RWPE2 (cell line): ENCODE measurements at regions not wholly inside any gene's neighbourhood (a gene's known extent, or its start where the extent isn't known, plus 50 kb on each side); places are given as distances from the start of the nearest gene placed in this dataset.

Experiments used
- ATAC-seq: fragments of 200-7000 bp; cut with Tn5 transposase; 3 replicates; pipeline ENCODE4 v1.9.1; 2021; ENCODE audit warnings: low read depth
- DNase-seq: peaks from one replicate; pipeline ENCODE4 v3.0.0-alpha.2; 2020; ENCODE audit warnings: low spot score
- H3K27ac ChIP-seq: fragments of 450-650 bp; 2 replicates; pipeline ENCODE4 v1.5.1; 2017; ENCODE audit warnings: mild to moderate bottlenecking; ENCODE audit not compliant: poor library complexity, severe bottlenecking
- H3K27me3 ChIP-seq: fragments of 250-450 bp; sonication (Bioruptor Pico); 2 replicates; pipeline ENCODE4 v1.5.1; 2021; ENCODE audit warnings: mild to moderate bottlenecking, moderate library complexity; ENCODE audit not compliant: insufficient read depth, poor library complexity, severe bottlenecking
- H3K36me3 ChIP-seq: fragments of 250-450 bp; sonication (Bioruptor Pico); 2 replicates; pipeline ENCODE4 v1.5.1; 2020; ENCODE audit warnings: low read depth, mild to moderate bottlenecking, moderate library complexity
- H3K4me1 ChIP-seq: fragments of 250-450 bp; sonication (Bioruptor Pico); 2 replicates; pipeline ENCODE4 v1.5.1; 2021; ENCODE audit warnings: mild to moderate bottlenecking, moderate library complexity; ENCODE audit not compliant: insufficient read depth, poor library complexity, severe bottlenecking
- H3K4me3 ChIP-seq: fragments of 250-450 bp; sonication (Bioruptor Pico); 2 replicates; pipeline ENCODE4 v1.5.1; 2021; ENCODE audit warnings: mild to moderate bottlenecking, moderate library complexity; ENCODE audit not compliant: severe bottlenecking
- H3K9me3 ChIP-seq: fragments of 250-450 bp; sonication (Bioruptor Pico); 2 replicates; pipeline ENCODE4 v1.5.1; 2021; ENCODE audit warnings: mild to moderate bottlenecking, moderate library complexity; ENCODE audit not compliant: severe bottlenecking
- CTCF ChIP-seq: fragments of 450-650 bp; IDR thresholded peaks from one replicate; pipeline ENCODE4 v1.5.1; 2017; ENCODE audit warnings: mild to moderate bottlenecking, moderate library complexity; ENCODE audit not compliant: poor library complexity, severe bottlenecking

- TF ChIP-seq CTCF: no peak
- DNase-seq (no peak), ATAC-seq (no peak)
- H3K27me3 ChIP-seq: peaks cover 10% of the 10 kb centered on the region
- no peaks in the 10 kb centered on the region for H3K4me1 ChIP-seq
- no peaks in the 10 kb centered on the region for H3K9me3 ChIP-seq
- H3K36me3 ChIP-seq: no peaks in the 10 kb centered on the region
- no peak overlapping the region for H3K27ac ChIP-seq
- H3K4me3 ChIP-seq: no peak overlapping the region
Measured at GRCh38 chr10:117784776-117785175, 242.2 kb downstream of the EMX2 start.

- no peaks in the 10 kb centered on the region for H3K36me3 ChIP-seq
- no peak overlapping the region for H3K4me3 ChIP-seq
- no peak for TF ChIP-seq CTCF
- H3K27me3 ChIP-seq: peaks cover 20% of the 10 kb centered on the region
- ATAC-seq: no peak
- no peak overlapping the region for H3K27ac ChIP-seq
- no peaks in the 10 kb centered on the region for H3K4me1 ChIP-seq
- DNase-seq: no peak
- no peaks in the 10 kb centered on the region for H3K9me3 ChIP-seq
Measured at GRCh38 chr10:117788911-117789310, 246.4 kb downstream of the EMX2 start.

- Histone ChIP-seq H3K27me3 (peaks cover 20% of the 10 kb centered on the region), H3K27ac (no peak overlapping the region), H3K4me3 (no peak overlapping the region), H3K36me3 (no peaks in the 10 kb centered on the region), H3K4me1 (no peaks in the 10 kb centered on the region), H3K9me3 (no peaks in the 10 kb centered on the region)
- TF ChIP-seq CTCF: no peak
- no peak for ATAC-seq
- DNase-seq: no peak
Measured at GRCh38 chr10:117790179-117790578, 247.6 kb downstream of the EMX2 start.

GRCh38 chr10:117790621-117791020, 248.1 kb downstream of the EMX2 start:
- no peaks in the 10 kb centered on the region for H3K4me1 ChIP-seq
- no peak overlapping the region for H3K4me3 ChIP-seq
- ATAC-seq (no peak), DNase-seq (no peak)
- no peak for TF ChIP-seq CTCF
- no peaks in the 10 kb centered on the region for H3K9me3 ChIP-seq
- H3K36me3 ChIP-seq: no peaks in the 10 kb centered on the region
- peaks cover 20% of the 10 kb centered on the region for H3K27me3 ChIP-seq
- no peak overlapping the region for H3K27ac ChIP-seq

GRCh38 chr10:117792214-117792613, 249.7 kb downstream of the EMX2 start:
- no peaks in the 10 kb centered on the region for H3K4me1 ChIP-seq
- no peak for ATAC-seq
- H3K36me3 ChIP-seq: no peaks in the 10 kb centered on the region
- no peak for TF ChIP-seq CTCF
- H3K9me3 ChIP-seq: no peaks in the 10 kb centered on the region
- no peak for DNase-seq
- peaks cover 20% of the 10 kb centered on the region for H3K27me3 ChIP-seq
- H3K27ac ChIP-seq: no peak overlapping the region
- no peak overlapping the region for H3K4me3 ChIP-seq
